GM18498 (cell line): ENCODE measurements at regions not wholly inside any gene's neighbourhood (a gene's known extent, or its start where the extent isn't known, plus 50 kb on each side); places are given as distances from the start of the nearest gene placed in this dataset.
"Not testable (repeated sequence)": the region's sequence is repeated elsewhere in the genome, so short reads cannot be mapped to it uniquely, and the experiment has no call there.

ENCODE experiments used
- ATAC-seq: cut with Tn5 transposase; IDR thresholded peaks from one replicate; pipeline ENCODE4 v1.9.1; 2021; ENCODE audit warnings: mild to moderate bottlenecking, moderate library complexity; ENCODE audit not compliant: unreplicated experiment

DNA sequence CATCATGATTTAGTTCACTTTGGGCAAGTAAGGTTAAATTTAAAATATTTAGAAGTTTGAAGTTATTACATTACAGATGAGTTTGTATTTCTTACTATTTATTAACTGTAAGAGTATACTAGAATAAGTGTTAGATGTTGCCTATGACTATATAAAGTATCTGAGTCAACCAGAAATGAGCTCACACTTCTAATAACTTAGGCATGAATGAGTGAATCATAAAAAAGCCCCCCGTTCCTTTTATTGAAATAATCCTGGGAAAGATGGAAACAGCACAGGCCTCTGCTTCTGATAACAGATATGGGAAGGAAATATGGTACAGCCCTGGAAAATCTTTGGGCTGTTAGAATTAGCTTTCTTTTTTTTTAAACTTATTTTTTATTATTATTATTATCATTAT, 66.6 kb upstream of the TGFBR2 start:
- no peak for ATAC-seq

DNA sequence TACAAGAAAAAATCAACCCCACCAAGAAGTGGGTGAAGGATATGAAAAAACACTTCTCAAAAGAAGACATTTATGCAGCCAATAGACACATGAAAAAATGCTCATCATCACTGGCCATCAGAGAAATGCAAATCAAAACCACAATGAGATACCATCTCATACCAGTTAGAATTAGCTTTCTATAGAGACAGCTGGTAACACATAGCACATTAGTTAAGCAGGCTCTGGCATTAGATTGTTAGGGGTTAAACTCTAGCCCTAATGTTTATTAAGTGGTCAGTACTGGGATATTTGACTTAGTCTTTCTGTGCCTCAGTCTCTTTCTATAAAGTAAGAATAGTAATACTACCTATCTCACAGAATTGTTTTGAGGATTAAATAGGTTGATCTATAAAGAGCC, 65.2 kb upstream of the TGFBR2 start:
- not testable (repeated sequence) for ATAC-seq

DNA sequence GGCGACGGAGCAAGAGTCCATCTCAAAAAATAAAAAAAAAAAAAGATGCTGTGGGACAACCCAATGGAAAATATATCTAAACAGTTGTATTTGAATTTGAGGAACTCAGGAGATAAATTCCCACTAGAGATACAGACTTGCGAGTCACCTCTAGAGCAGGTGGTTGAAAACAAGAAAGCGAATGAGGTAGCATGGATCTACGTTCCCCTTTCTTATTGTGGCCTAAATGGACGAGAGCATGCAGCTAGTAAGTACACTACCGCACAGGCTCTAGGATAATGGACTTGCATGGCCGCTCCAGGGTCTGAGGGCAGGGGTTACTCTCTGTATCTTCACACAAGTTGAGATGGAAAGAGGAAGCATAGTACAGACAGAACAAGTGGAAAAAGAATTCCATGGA, 63.5 kb upstream of the TGFBR2 start:
- no peak for ATAC-seq

DNA sequence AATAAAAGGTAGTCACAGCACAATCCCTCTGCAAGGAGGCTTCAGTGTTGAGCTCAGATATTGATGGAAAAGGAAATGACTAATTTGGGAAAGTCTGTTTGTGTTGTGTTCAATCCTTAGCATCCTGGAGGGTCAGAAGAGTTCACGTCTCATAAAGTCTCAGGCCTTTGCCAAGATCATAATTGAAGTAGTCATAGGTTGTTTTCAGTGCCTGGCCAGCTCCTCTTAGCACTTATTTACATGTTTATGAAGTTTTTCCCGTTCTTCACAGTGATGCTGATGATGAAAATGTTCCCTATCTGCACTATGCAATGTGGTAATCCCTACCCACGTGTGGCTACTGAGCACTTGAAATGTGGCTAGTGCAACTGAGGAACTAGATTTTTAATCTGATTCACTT, 61.6 kb upstream of the TGFBR2 start:
- ATAC-seq, result no peak

DNA sequence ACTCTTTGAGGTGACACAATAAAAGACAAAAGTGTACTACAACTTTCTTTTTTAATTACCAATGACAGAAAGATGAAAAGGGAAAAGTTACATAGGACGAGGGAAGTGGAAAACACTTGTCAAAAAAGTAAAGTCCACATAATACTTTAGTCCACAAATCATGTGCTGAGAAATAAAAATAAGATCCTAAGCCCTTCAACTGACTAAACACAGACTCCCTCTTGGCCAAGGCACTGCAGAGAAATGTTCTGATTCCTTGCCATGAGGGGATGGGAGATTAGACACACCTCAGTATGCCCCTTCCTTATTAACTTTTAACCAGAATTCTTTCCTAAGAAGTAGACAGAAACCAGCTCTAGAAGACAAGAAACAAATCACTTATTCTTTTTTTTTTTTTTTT, 59.5 kb upstream of the TGFBR2 start:
- ATAC-seq, result no peak

DNA sequence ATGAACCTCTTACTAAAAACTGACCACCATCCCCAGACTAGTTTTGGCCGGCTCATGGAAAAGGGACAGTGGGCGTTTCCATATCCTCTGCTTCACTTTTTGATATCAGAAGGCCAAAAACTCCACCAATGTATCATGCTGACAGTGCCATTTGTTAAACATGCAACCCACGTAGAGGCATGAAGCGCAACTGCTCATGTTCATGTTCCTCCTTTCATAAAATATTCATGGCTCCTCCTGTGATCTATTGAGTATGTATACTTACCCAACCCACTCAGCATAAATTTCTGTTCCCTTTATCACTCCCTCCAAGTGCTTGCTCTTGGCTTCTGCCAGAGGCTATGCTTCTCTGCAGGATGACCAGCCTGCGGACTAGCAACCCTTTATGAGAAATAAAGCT, 58.7 kb upstream of the TGFBR2 start:
- no peak for ATAC-seq

DNA sequence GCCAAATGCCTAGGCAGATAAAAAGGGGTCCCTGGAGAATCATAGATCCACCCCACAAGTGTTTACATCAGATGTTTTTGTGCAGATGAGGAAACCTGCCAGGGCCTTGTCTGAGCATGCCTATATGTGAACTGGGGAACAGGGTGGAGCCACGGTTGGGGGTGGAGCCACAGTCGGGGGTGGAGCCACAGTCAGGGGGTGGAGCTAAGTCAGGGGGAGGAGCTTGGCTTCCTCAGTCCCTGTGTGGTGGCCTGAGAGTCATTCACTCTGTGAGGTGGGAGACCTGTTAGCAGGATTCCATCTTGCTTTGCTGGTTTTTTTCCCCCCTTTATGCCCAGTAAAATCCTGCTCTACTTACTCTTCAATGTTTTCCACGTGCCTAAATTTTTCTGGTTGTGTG, 57.8 kb upstream of the TGFBR2 start:
- ATAC-seq, result no peak

DNA sequence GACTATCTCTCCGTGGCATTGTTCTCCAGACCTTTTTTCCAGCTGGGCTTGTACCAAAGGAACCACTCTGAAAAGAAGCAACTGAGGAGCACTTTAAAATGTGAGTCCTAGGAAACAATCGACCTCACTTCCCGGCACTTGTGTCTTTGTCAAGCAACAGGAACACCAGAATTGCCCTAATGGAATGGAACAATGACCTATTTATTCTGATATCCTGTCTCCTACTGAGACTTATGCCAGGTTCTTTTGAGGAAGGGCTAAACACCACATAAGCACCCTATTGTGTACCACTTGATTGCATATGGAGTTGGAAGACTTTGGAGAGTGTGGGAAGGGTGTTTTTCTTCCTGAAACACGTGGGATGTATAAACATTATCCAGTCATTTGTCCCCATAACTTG, 56.8 kb upstream of the TGFBR2 start:
- ATAC-seq, result no peak

DNA sequence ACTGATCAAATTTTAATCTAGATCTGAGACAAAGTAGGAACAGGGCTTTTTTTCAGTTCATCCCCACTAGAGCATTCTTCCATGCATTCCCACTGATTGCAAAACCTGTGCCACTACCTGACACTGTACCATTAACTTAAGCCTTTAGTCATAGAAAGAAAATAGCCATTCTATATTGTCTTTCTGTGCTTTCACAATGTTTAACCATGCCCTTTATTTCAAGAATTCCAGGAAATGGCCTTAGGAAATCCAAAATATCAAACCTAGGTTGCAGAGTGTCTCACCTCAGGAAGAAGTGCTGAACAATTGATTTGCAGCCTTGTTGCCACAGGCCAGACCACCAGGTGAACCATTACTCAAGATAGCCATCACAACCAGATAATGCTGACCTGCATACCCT, 56.2 kb upstream of the TGFBR2 start:
- no peak for ATAC-seq

DNA sequence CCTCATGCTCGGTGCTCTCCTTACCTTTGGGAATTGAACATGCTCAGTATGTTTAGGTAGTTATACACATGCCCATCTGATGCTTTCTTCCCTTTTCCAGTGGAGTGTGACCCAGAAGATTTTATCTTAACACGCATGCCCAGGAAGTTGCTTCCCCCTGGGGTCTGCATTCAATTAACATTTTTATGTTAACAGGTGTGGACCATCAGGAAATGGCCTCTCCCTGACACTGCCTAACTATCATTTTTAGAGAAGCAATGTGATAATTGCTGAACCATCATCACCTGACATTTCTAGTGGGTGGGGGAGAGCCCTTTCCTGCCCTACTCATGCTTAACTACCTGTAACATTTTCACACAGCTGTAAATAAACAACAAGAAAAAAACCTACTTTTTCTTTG, 55.1 kb upstream of the TGFBR2 start:
- ATAC-seq, result no peak

DNA sequence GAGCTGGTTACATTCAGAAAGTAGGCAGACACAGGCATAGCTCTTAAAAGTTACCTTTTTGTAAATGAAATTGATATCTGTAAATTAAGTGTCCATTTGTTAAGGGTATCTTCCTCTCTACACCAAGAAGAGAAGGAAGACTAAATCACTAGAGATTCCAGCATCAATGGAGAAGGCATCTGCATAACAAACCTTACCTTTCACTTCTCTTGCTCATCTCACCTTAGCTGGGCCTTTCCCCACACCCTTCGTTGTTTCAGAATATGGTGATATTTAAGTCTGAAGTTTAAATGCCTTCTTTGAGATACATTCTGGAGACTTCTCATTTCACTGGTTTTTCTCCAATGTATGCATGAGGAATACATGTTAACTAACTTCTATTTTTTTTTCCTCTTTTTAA, 54.5 kb upstream of the TGFBR2 start:
- no peak for ATAC-seq

DNA sequence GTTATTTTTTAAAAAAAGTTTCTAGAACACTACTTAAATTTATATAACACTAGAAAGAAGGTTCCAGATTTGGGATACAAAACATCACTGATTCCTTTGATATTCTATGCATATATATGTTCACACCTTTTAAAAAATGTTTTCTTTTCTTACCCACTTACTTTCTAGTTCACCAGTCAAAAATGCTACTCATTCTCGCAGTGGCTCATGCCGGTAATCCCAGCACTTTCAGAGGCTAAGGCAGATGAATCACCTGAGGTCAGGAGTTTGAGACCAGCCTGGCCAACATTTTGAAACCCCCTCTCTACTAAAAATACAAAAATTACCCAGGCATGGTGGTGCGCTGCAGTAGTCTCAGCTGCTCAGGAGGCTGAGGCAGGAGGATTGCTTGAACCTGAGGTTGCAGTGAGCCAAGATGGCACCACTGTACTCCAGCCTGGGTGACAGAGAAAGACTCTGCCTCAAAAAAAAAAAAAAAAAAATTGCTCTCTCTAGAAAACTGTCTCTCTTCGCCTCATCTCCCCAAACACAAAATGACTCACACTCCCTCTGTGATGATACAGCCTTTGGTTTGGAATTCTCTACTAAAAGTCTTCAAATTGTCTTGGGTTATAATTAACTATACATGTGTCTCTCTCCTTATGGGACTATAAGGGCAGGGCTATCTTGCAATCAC, 52.6 kb upstream of the TGFBR2 start:
- ATAC-seq, result no peak

DNA sequence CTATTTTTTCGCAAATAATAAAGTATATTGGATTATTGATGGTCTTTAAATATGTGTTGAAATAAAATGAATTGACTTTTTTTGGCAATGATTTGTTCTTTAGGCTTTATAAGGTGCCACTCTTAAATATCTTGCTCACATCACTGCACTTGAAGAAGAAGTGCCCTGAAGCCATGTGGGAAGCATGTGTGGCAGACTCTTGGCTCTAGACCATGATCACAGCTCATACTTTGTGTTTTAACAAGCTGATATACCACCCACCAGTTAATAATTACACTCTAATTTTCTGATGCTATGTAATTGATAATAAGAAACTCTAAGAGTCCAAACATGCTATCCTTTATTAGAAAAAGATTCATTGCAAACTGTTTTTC, 52.1 kb upstream of the TGFBR2 start:
- ATAC-seq, result no peak

DNA sequence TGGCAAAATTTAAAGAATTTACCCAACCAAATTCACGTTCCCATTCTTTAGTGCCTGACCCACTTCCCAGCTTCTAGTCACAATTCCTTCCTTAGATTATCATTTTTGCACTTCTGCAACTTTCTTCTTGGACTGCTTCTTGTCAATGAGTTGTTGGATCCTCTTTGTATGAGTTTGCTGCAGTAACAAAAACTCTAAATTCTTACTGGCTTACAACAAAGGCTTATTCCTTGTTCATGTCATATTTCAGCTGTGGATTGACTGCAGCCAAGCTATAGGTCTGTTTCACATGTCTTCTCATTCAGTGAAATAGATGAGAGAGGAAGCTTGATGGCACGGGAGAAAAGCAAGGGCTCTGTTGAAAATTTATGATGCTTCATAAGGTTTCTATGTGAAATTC, 50.4 kb upstream of the TGFBR2 start:
- ATAC-seq, result no peak
